HL-60 (cell line): ENCODE measurements at regions not wholly inside any gene's neighbourhood (a gene's known extent, or its start where the extent isn't known, plus 50 kb on each side); places are given as distances from the start of the nearest gene placed in this dataset.

Source experiments
- DNase-seq, 2 experiments: peaks; one replicate each; pipeline ENCODE4 v3.0.0-alpha.2; 2010 to 2020; ENCODE audit warnings: low read depth in 1 of 2, low spot score in 1 of 2
- H3K27ac ChIP-seq: fragments of 250-450 bp; sonication (Bioruptor Pico); replicated peaks from 2 replicates; pipeline ENCODE4 v1.5.1; 2020; ENCODE audit warnings: mild to moderate bottlenecking, moderate library complexity
- H3K27me3 ChIP-seq: fragments of 250-450 bp; sonication (Bioruptor Pico); 2 replicates; pipeline ENCODE4 v1.5.1; 2021; ENCODE audit warnings: mild to moderate bottlenecking, moderate library complexity; ENCODE audit not compliant: insufficient read depth, poor library complexity, severe bottlenecking
- H3K4me3 ChIP-seq: replicated peaks from 2 replicates; pipeline ENCODE4 v1.5.1; 2011; ENCODE audit warnings: mild to moderate bottlenecking, control low read depth, low read length; ENCODE audit not compliant: insufficient read depth
- CTCF ChIP-seq: IDR thresholded peaks from one replicate; pipeline ENCODE4 v1.5.1; 2011; ENCODE audit warnings: low read length, control low read depth, inconsistent platforms; ENCODE audit not compliant: insufficient read depth
- GABPA ChIP-seq: IDR thresholded peaks from 2 replicates; pipeline ENCODE4 v1.6.1; 2012; ENCODE audit warnings: low read depth
- POLR2AphosphoS5 ChIP-seq: IDR thresholded peaks from 2 replicates; pipeline ENCODE4 v1.6.1; 2012; ENCODE audit warnings: low read depth
- REST ChIP-seq: IDR thresholded peaks from 2 replicates; pipeline ENCODE4 v1.6.1; 2012; ENCODE audit warnings: low read depth; ENCODE audit not compliant: insufficient replicate concordance
- SPI1 ChIP-seq: IDR thresholded peaks from 2 replicates; pipeline ENCODE4 v1.6.1; 2012; ENCODE audit warnings: low read depth, mild to moderate bottlenecking, borderline replicate concordance

GRCh38 chr18:41324934-41325333, 630.1 kb upstream of the PIK3C3 start:
- TF ChIP-seq POLR2AphosphoS5 (no peak), CTCF (no peak), GABPA (no peak), REST (no peak), SPI1 (no peak)
- no peak for DNase-seq
- no peak overlapping the region for H3K27ac ChIP-seq
- H3K4me3 ChIP-seq: no peak overlapping the region
- no peaks in the 10 kb centered on the region for H3K27me3 ChIP-seq

- no peak for TF ChIP-seq POLR2AphosphoS5
- no peak for TF ChIP-seq SPI1
- TF ChIP-seq REST: no peak
- no peak for TF ChIP-seq CTCF
- TF ChIP-seq GABPA: no peak
- H3K27me3 ChIP-seq: no peaks in the 10 kb centered on the region
- no peak overlapping the region for H3K27ac ChIP-seq
- no peak for DNase-seq
- H3K4me3 ChIP-seq: no peak overlapping the region
These were observed 630.8 kb upstream of the PIK3C3 start for GRCh38 chr18:41324020-41324791.

- Histone ChIP-seq H3K27me3 (no peaks in the 10 kb centered on the region), H3K27ac (no peak overlapping the region), H3K4me3 (no peak overlapping the region)
- no peak for DNase-seq
- TF ChIP-seq SPI1 (no peak), POLR2AphosphoS5 (no peak), GABPA (no peak), CTCF (no peak), REST (no peak)
These were observed 632.0 kb upstream of the PIK3C3 start for GRCh38 chr18:41323044-41323443.
